GM12878 (cell line): ENCODE measurements at regions not wholly inside any gene's neighbourhood (a gene's known extent, or its start where the extent isn't known, plus 50 kb on each side); places are given as distances from the start of the nearest gene placed in this dataset.
"Not testable (repeated sequence)": the region's sequence is repeated elsewhere in the genome, so short reads cannot be mapped to it uniquely, and the experiment has no call there.

Source experiments
- ATAC-seq: fragments of 200-7000 bp; cut with Tn5 transposase; 3 replicates; pipeline ENCODE4 v1.9.1; 2020; ENCODE audit warnings: mild to moderate bottlenecking, moderate library complexity
- BruUV-seq: library from RNA; stranded (reverse); fragments of 400-500 nt; replicated peaks from 2 replicates; lab custom pipeline; 2021; lab: Mats Ljungman, UMichigan
- CTCF ChIA-PET: fragments of 300-600 bp; sonication (Branson Sonifier 250); formaldehyde crosslinking; extraction: SDS; loops from one replicate; lab custom pipeline; 2021; ENCODE audit warnings: inconsistent platforms; lab: Yijun Ruan, JAX
- POLR2A ChIA-PET: fragments of 350-600 bp; formaldehyde crosslinking; extraction: SDS; loops from one replicate; lab custom pipeline; 2021; ENCODE audit warnings: inconsistent platforms; lab: Charles Lee
- RAD21 ChIA-PET: fragments of 300-600 bp; sonication (Branson Sonifier 250); formaldehyde crosslinking; loops from one replicate; lab custom pipeline; 2023; ENCODE audit warnings: antibody characterized with exemption; ENCODE audit not compliant: unreplicated experiment; lab: Charles Lee
- SMC1A ChIA-PET: fragments of 300-600 bp; sonication (Branson Sonifier 250); formaldehyde crosslinking; loops from one replicate; lab custom pipeline; 2023; ENCODE audit not compliant: unreplicated experiment, uncharacterized antibody; lab: Charles Lee
- DNase-seq: peaks from one replicate; pipeline ENCODE4 v3.0.0-alpha.2; 2011; ENCODE audit warnings: low read depth, low spot score
- FAIRE-seq: peaks from 3 replicates; lab custom pipeline; 2011; peaks lifted over from hg19 to GRCh38; lab: Jason Lieb, UNC
- H2AFZ ChIP-seq: 2 replicates; pipeline ENCODE4 v1.6.0; 2011; ENCODE audit warnings: low read depth, low read length, control low read depth; ENCODE audit not compliant: control insufficient read depth
- H3K27ac ChIP-seq: 2 replicates; pipeline ENCODE4 v1.5.1; 2011; ENCODE audit warnings: control low read depth; ENCODE audit not compliant: control insufficient read depth, insufficient read depth
- H3K27me3 ChIP-seq, 2 experiments: replicated peaks in 1 of 2; 2 replicates each; pipeline versions ENCODE4 v1.6.0 to v1.6.1; 2011; ENCODE audit warnings: low read length in 1 of 2; ENCODE audit not compliant: control insufficient read depth in 2 of 2, insufficient read depth in 2 of 2
- H3K36me3 ChIP-seq, 2 experiments: 2 replicates each; pipeline ENCODE4 v1.5.1; 2011; ENCODE audit warnings: low read length in 1 of 2; ENCODE audit not compliant: control insufficient read depth in 2 of 2, insufficient read depth in 2 of 2
- H3K4me1 ChIP-seq: 2 replicates; pipeline ENCODE4 v1.6.1; 2011; ENCODE audit warnings: mild to moderate bottlenecking, low read length, moderate library complexity, mixed read lengths; ENCODE audit not compliant: control insufficient read depth, insufficient read depth
- H3K4me2 ChIP-seq: 2 replicates; pipeline ENCODE4 v1.6.0; 2011; ENCODE audit warnings: control low read depth; ENCODE audit not compliant: control insufficient read depth, insufficient read depth
- H3K4me3 ChIP-seq: fragments of 200-600 bp; sonication (generic); 2 replicates; pipeline ENCODE4 v1.5.1; 2016
- H3K79me2 ChIP-seq: 2 replicates; pipeline ENCODE4 v1.6.0; 2011; ENCODE audit warnings: low read length; ENCODE audit not compliant: control insufficient read depth, insufficient read depth
- H3K9ac ChIP-seq: 2 replicates; pipeline ENCODE4 v1.8.0; 2011; ENCODE audit warnings: low read length, control low read depth, mixed read lengths; ENCODE audit not compliant: control insufficient read depth, insufficient read depth
- H3K9me3 ChIP-seq: replicated peaks from 3 replicates; pipeline ENCODE4 v1.5.1; 2011; ENCODE audit warnings: mild to moderate bottlenecking, low read length; ENCODE audit not compliant: control insufficient read depth, insufficient read depth
- H4K20me1 ChIP-seq: 2 replicates; pipeline ENCODE4 v1.6.0; 2011; ENCODE audit not compliant: control insufficient read depth, insufficient read depth
- IRF4 ChIP-seq: IDR thresholded peaks from 2 replicates; pipeline ENCODE4 v1.6.1; 2011; ENCODE audit warnings: low read depth, low read length
- JUNB ChIP-seq: IDR thresholded peaks from 2 replicates; pipeline ENCODE4 v1.6.1; 2016; ENCODE audit warnings: antibody characterized with exemption, mild to moderate bottlenecking
- MYC ChIP-seq: IDR thresholded peaks from 2 replicates; pipeline ENCODE4 v1.6.1; 2011; ENCODE audit warnings: mild to moderate bottlenecking, low read length, moderate library complexity, inconsistent platforms; ENCODE audit not compliant: insufficient read depth, insufficient replicate concordance, insufficient read length, severe bottlenecking
- NR2C2 ChIP-seq: IDR thresholded peaks from 2 replicates; pipeline ENCODE4 v1.6.1; 2011; ENCODE audit warnings: borderline replicate concordance, low read depth; ENCODE audit not compliant: control insufficient read depth, insufficient read length
- PBX3 ChIP-seq: IDR thresholded peaks from 2 replicates; pipeline ENCODE4 v1.6.1; 2011; ENCODE audit warnings: mild to moderate bottlenecking, low read depth, low read length, moderate library complexity; ENCODE audit not compliant: insufficient replicate concordance
- POLR2A ChIP-seq: IDR thresholded peaks from 2 replicates; pipeline ENCODE4 v1.6.1; 2011; ENCODE audit warnings: low read depth, mild to moderate bottlenecking, low read length
- SIX5 ChIP-seq: IDR thresholded peaks from 2 replicates; pipeline ENCODE4 v1.6.1; 2011; ENCODE audit warnings: mild to moderate bottlenecking, low read depth, low read length, moderate library complexity; ENCODE audit not compliant: severe bottlenecking
- YY1 ChIP-seq: IDR thresholded peaks from 2 replicates; pipeline ENCODE4 v1.6.1; 2011; ENCODE audit warnings: low read depth, mild to moderate bottlenecking, low read length
- ZNF274 ChIP-seq: IDR thresholded peaks from one replicate; pipeline ENCODE4 v1.8.0; 2011; ENCODE audit not compliant: insufficient read length, insufficient read depth
- WGBS: methylation state at CpG from one replicate; pipeline ENCODE4 v1.1.6; 2016; ENCODE audit warnings: low lambda C conversion rate; ENCODE audit not compliant: insufficient replicate concordance, insufficient coverage; ENCODE audit errors: missing lambda C conversion rate; 5-methylcytosine and 5-hydroxymethylcytosine counted together
- in situ Hi-C: fragments of 300-500 bp; cut with MboI; formaldehyde crosslinking; loops from 9 replicates; pipeline ENCODE4 v1.14.3; 2018; ENCODE audit warnings: mixed read lengths
- intact Hi-C: fragments of 100-400 bp; cut with micrococcal nuclease; formaldehyde crosslinking; loops from one replicate; pipeline ENCODE4 v1.14.2; 2022; ENCODE audit not compliant: unreplicated experiment

GRCh38 chr12:96107236-96107635 is 71.8 kb upstream of the LTA4H start:
- intact Hi-C loops (no loop called here), in situ Hi-C loops (no loop called here)
- POLR2A ChIA-PET: no interaction called here
- no peaks in the 10 kb centered on the region for H3K79me2 ChIP-seq
- WGBS: 86% methylated on average over 5 of the region's 5 CpGs
- H3K9me3 ChIP-seq: no peaks in the 10 kb centered on the region; the same call in 2 of the 3 replicates
- no peaks in the 10 kb centered on the region for H3K4me1 ChIP-seq
- RAD21 ChIA-PET: no interaction called here
- no peak overlapping the region for H3K9ac ChIP-seq
- H3K27me3 ChIP-seq: no peaks in the 10 kb centered on the region; a peak in 1 of 4 replicates
- DNase-seq (no peak), ATAC-seq (no peak), FAIRE-seq (no peak)
- no peak overlapping the region for H3K27ac ChIP-seq
- H2AFZ ChIP-seq: no peak overlapping the region
- no peaks in the 10 kb centered on the region for H3K36me3 ChIP-seq
- CTCF ChIA-PET: no interaction called here
- TF ChIP-seq NR2C2 (no peak), MYC (no peak), JUNB (no peak), IRF4 (no peak), POLR2A (no peak), SIX5 (no peak), ZNF274 (no peak), YY1 (no peak)
- BruUV-seq: no TSS peak
- H4K20me1 ChIP-seq: no peaks in the 10 kb centered on the region
- H3K4me3 ChIP-seq: no peak overlapping the region
- H3K4me2 ChIP-seq: no peak overlapping the region
- SMC1A ChIA-PET: no interaction called here

- ChIA-PET CTCF (no interaction called here), RAD21 (no interaction called here), POLR2A (no interaction called here), SMC1A (no interaction called here)
- in situ Hi-C loops: no loop called here
- DNase-seq (no peak), FAIRE-seq (no peak), ATAC-seq (peak; percentile 25; the same call in 2 of the 3 replicates)
- no peak overlapping the region for H3K4me3 ChIP-seq
- BruUV-seq: no TSS peak
- WGBS: 20% methylated on average over 9 of the region's 11 CpGs
- H3K4me2 ChIP-seq: no peak overlapping the region
- H2AFZ ChIP-seq: peak overlapping the region; percentile 6
- H3K27me3 ChIP-seq: no peaks in the 10 kb centered on the region; a peak in 1 of 4 replicates
- H3K36me3 ChIP-seq: no peaks in the 10 kb centered on the region
- no peak overlapping the region for H3K27ac ChIP-seq
- H4K20me1 ChIP-seq: no peaks in the 10 kb centered on the region
- no peaks in the 10 kb centered on the region for H3K4me1 ChIP-seq
- no peaks in the 10 kb centered on the region; the same call in 2 of the 3 replicates for H3K9me3 ChIP-seq
- no peak for TF ChIP-seq PBX3
- H3K9ac ChIP-seq: no peak overlapping the region
- H3K79me2 ChIP-seq: no peaks in the 10 kb centered on the region
- intact Hi-C loops: no loop called here
These were observed 72.9 kb upstream of the LTA4H start for GRCh38 chr12:96108321-96108720.

- H3K9ac ChIP-seq, H3K9me3 ChIP-seq, RAD21 ChIA-PET, DNase-seq, H3K27me3 ChIP-seq, H2AFZ ChIP-seq, FAIRE-seq, H3K79me2 ChIP-seq, ATAC-seq, intact Hi-C loops, H3K4me3 ChIP-seq, CTCF ChIA-PET, in situ Hi-C loops, SMC1A ChIA-PET, BruUV-seq, H4K20me1 ChIP-seq, POLR2A ChIA-PET, H3K27ac ChIP-seq, H3K4me2 ChIP-seq, H3K4me1 ChIP-seq, H3K36me3 ChIP-seq: not testable (repeated sequence)
- WGBS: 75% methylated on average over 15 of the region's 31 CpGs
These were observed 73.6 kb upstream of the LTA4H start for GRCh38 chr12:96108941-96109340.
